MM.1S (cell line): ENCODE measurements at regions not wholly inside any gene's neighbourhood (a gene's known extent, or its start where the extent isn't known, plus 50 kb on each side); places are given as distances from the start of the nearest gene placed in this dataset.

Experiments used
- EZH2 ChIP-seq: fragments of 300-600 bp; sonication (generic); optimal IDR thresholded peaks from 2 replicates; pipeline ENCODE3; 2017; ENCODE audit warnings: low read depth, mild to moderate bottlenecking, antibody characterized with exemption, low read length, mixed read lengths
- EZH2phosphoT487 ChIP-seq: fragments of 300-600 bp; sonication (generic); IDR thresholded peaks from 2 replicates; pipeline ENCODE4 v1.6.1; 2018; ENCODE audit warnings: antibody characterized with exemption, low read length
- TF ChIP-seq, protein P1 (sequence below): fragments of 300-600 bp; sonication (generic); IDR thresholded peaks from 2 replicates; pipeline ENCODE4 v1.5.1; 2016; ENCODE audit warnings: antibody characterized with exemption, low read length, mixed read lengths

DNA sequence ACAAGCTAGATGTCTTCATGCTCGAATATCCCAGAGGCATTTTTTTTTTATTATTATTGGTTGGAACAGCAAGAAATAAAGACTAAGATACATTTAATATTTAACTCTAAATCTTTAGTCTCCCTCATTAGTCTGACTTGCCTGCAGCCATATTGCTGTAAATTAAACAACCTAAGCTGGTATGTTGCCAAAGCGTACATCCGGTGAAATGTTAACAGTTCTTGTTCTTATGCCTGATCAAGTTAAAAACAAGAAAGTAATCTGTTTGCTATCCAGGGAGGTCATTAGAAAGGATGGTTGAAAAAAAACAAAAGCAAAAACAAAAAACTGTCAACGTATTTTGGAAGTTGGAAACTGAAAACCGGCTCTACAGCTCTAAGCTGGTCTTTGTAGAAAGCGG is 125.9 kb upstream of the NABP1 start:
- TF ChIP-seq, protein P1, sequence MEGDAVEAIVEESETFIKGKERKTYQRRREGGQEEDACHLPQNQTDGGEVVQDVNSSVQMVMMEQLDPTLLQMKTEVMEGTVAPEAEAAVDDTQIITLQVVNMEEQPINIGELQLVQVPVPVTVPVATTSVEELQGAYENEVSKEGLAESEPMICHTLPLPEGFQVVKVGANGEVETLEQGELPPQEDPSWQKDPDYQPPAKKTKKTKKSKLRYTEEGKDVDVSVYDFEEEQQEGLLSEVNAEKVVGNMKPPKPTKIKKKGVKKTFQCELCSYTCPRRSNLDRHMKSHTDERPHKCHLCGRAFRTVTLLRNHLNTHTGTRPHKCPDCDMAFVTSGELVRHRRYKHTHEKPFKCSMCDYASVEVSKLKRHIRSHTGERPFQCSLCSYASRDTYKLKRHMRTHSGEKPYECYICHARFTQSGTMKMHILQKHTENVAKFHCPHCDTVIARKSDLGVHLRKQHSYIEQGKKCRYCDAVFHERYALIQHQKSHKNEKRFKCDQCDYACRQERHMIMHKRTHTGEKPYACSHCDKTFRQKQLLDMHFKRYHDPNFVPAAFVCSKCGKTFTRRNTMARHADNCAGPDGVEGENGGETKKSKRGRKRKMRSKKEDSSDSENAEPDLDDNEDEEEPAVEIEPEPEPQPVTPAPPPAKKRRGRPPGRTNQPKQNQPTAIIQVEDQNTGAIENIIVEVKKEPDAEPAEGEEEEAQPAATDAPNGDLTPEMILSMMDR = no peak
- TF ChIP-seq EZH2 = no peak
- TF ChIP-seq EZH2phosphoT487 = no peak
